ENCODE measurements at regions not wholly inside any gene's neighbourhood (a gene's known extent, or its start where the extent isn't known, plus 50 kb on each side); places are given as distances from the start of the nearest gene placed in this dataset.
"Not testable (repeated sequence)": the region's sequence is repeated elsewhere in the genome, so short reads cannot be mapped to it uniquely, and the experiment has no call there.

- not testable (repeated sequence) for TF ChIP-seq CTCF (IDR thresholded peaks at IDR 0.05; ENCODE audit: low read depth, low read length); EZH2phosphoT487 (IDR thresholded peaks at IDR 0.05; ENCODE audit: low read depth)
Observed at GRCh38 chr2:97374426-97374825, 215.3 kb downstream of the ANKRD36B start.
